ENCODE measurements at regions not wholly inside any gene's neighbourhood (a gene's known extent, or its start where the extent isn't known, plus 50 kb on each side); places are given as distances from the start of the nearest gene placed in this dataset.

DNA sequence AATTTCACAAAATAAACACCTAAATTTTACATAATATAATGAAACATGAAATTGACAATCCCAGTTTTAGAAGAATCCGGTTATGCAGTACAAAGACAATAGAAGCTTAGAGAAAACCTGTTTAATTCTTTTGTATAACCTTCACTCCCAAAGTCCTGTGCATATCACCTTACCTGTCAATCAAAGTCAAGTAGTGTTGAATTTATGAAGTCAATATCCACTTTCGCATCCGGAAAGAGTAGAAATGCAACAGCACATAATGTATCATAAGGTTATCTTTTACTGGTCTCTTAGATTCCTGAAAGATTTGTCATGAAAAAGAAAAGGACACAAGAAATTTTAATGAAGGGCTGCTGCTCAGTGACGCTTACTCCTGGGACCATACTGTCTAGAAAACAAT is 1112.6 kb downstream of the PCDH9 start:
- Histone ChIP-seq H3K79me2 (ENCODE audit: insufficient read depth, low read length) (no peaks in the 10 kb centered on the region), H3K4me3 (ENCODE audit: insufficient read depth, low read length) (no peak overlapping the region), H2AFZ (ENCODE audit: low read length) (no peak overlapping the region), H4K20me1 (ENCODE audit: insufficient read depth, low read length) (no peaks in the 10 kb centered on the region), H3K4me1 (ENCODE audit: insufficient read depth, low read length) (no peaks in the 10 kb centered on the region), H3K27ac (ENCODE audit: low read depth, low read length) (no peak overlapping the region), H3K4me2 (ENCODE audit: insufficient read depth, low read length) (no peak overlapping the region), H3K36me3 (ENCODE audit: insufficient read depth, low read length) (no peaks in the 10 kb centered on the region), H3K9me3 (ENCODE audit: low read depth, low read length) (no peaks in the 10 kb centered on the region), H3K27me3 (ENCODE audit: insufficient read depth, low read length) (no peaks in the 10 kb centered on the region)
- no peak for DNase-seq (ENCODE audit: insufficient read length, low spot score, missing footprints)
- TF ChIP-seq, protein P1, sequence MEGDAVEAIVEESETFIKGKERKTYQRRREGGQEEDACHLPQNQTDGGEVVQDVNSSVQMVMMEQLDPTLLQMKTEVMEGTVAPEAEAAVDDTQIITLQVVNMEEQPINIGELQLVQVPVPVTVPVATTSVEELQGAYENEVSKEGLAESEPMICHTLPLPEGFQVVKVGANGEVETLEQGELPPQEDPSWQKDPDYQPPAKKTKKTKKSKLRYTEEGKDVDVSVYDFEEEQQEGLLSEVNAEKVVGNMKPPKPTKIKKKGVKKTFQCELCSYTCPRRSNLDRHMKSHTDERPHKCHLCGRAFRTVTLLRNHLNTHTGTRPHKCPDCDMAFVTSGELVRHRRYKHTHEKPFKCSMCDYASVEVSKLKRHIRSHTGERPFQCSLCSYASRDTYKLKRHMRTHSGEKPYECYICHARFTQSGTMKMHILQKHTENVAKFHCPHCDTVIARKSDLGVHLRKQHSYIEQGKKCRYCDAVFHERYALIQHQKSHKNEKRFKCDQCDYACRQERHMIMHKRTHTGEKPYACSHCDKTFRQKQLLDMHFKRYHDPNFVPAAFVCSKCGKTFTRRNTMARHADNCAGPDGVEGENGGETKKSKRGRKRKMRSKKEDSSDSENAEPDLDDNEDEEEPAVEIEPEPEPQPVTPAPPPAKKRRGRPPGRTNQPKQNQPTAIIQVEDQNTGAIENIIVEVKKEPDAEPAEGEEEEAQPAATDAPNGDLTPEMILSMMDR (IDR thresholded peaks at IDR 0.05; ENCODE audit: extremely low read depth, low read depth, low read length), result no peak

DNA sequence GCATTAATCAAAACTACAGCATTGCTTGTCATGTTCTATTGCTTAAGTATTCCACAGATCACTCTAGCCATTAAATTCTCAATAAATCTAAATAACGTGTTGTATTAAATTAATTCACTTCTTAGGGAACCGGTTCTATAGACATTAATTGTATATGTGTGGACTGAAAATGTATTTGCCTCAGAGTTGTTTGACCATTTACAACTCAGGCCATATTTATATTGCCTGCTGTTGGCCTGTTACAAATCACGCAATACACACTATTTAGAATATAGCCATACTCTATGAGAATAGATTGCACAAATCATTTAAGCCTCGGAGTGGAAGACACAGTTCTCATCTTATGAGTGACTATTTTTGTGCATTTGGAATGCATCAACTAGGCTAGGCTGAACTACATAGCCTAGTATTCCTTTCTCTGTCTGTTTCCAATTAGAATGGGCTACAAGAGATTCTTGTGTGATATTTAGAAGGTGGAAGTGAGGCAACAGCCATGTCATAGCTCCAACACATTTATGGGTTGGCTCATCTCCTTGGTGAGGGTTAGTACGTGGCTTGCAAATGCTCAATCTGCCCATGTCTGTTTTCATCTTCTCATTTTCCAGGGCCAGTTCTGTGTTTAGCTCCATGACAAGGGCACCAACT is 1116.1 kb downstream of the PCDH9 start:
- no peaks in the 10 kb centered on the region for H3K27me3 ChIP-seq (ENCODE audit: insufficient read depth, low read length)
- H2AFZ ChIP-seq (ENCODE audit: low read length), result peak overlapping the region; percentile 28
- no peak for DNase-seq (ENCODE audit: insufficient read length, low spot score, missing footprints)

DNA sequence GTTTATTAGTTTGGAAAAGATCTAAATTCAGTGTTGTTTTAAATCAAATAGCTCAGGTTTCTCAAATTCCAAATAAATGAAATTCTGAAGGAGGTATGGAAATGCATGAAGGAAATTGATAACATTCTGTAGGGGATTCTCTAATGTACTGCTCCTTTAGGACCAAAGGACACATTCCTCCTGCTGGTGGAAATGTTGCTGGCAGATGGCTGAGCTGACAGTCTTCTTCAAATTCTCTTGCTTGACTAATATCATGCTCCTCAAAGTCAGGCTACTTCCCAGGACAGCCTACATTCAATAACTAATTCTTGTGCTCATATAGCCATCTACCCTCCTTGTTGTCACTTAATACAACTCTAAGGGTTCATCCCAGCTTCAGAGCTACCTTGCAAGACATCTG is 1118.5 kb downstream of the PCDH9 start:
- Histone ChIP-seq H3K4me1 (ENCODE audit: insufficient read depth, low read length) (no peaks in the 10 kb centered on the region), H3K4me2 (ENCODE audit: insufficient read depth, low read length) (no peak overlapping the region), H3K27ac (ENCODE audit: low read depth, low read length) (no peak overlapping the region), H3K79me2 (ENCODE audit: insufficient read depth, low read length) (no peaks in the 10 kb centered on the region), H3K27me3 (ENCODE audit: insufficient read depth, low read length) (no peaks in the 10 kb centered on the region), H4K20me1 (ENCODE audit: insufficient read depth, low read length) (no peaks in the 10 kb centered on the region), H2AFZ (ENCODE audit: low read length) (peak overlapping the region; percentile 73), H3K36me3 (ENCODE audit: insufficient read depth, low read length) (no peaks in the 10 kb centered on the region), H3K9me3 (ENCODE audit: low read depth, low read length) (no peaks in the 10 kb centered on the region), H3K4me3 (ENCODE audit: insufficient read depth, low read length) (no peak overlapping the region)
- no peak for DNase-seq (ENCODE audit: insufficient read length, low spot score, missing footprints)
- TF ChIP-seq, protein P1 (IDR thresholded peaks at IDR 0.05; ENCODE audit: extremely low read depth, low read depth, low read length), result no peak

More for the DNA sequence above, 1116.1 kb downstream of the PCDH9 start:
- Histone ChIP-seq H3K4me1 (ENCODE audit: insufficient read depth, low read length) (no peaks in the 10 kb centered on the region), H4K20me1 (ENCODE audit: insufficient read depth, low read length) (no peaks in the 10 kb centered on the region), H3K9me3 (ENCODE audit: low read depth, low read length) (no peaks in the 10 kb centered on the region), H3K27ac (ENCODE audit: low read depth, low read length) (no peak overlapping the region), H3K4me2 (ENCODE audit: insufficient read depth, low read length) (no peak overlapping the region), H3K4me3 (ENCODE audit: insufficient read depth, low read length) (no peak overlapping the region), H3K36me3 (ENCODE audit: insufficient read depth, low read length) (no peaks in the 10 kb centered on the region), H3K79me2 (ENCODE audit: insufficient read depth, low read length) (no peaks in the 10 kb centered on the region)
- TF ChIP-seq, protein P1 (IDR thresholded peaks at IDR 0.05; ENCODE audit: extremely low read depth, low read depth, low read length), result no peak

DNA sequence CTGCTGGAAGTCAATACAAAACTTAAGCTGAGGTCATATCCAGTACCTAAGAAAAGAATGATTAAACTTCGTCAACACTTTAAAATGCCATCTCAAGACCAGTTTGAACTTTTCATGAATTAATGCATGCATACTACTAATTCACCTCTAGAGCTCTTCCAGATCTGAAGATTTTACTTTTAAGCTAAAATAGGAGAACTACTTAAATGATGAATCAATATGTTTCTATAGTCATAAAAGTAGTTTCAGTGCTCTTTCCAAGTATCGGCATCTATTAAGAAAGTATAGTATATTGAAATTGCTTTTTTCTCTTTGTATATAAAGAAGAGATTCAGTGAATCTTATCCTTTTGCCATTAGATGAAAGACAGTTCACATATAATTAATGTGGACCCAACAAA is 1123.9 kb downstream of the PCDH9 start:
- H3K4me2 ChIP-seq (ENCODE audit: insufficient read depth, low read length), result no peak overlapping the region
- H3K79me2 ChIP-seq (ENCODE audit: insufficient read depth, low read length), result no peaks in the 10 kb centered on the region
- no peak overlapping the region for H2AFZ ChIP-seq (ENCODE audit: low read length)
- no peaks in the 10 kb centered on the region for H3K27me3 ChIP-seq (ENCODE audit: insufficient read depth, low read length)
- H3K36me3 ChIP-seq (ENCODE audit: insufficient read depth, low read length), result no peaks in the 10 kb centered on the region
- no peak for DNase-seq (ENCODE audit: insufficient read length, low spot score, missing footprints)
- no peaks in the 10 kb centered on the region for H3K4me1 ChIP-seq (ENCODE audit: insufficient read depth, low read length)
- TF ChIP-seq, protein P1 (IDR thresholded peaks at IDR 0.05; ENCODE audit: extremely low read depth, low read depth, low read length), result no peak
- H4K20me1 ChIP-seq (ENCODE audit: insufficient read depth, low read length), result no peaks in the 10 kb centered on the region
- H3K4me3 ChIP-seq (ENCODE audit: insufficient read depth, low read length), result no peak overlapping the region
- H3K9me3 ChIP-seq (ENCODE audit: low read depth, low read length), result no peaks in the 10 kb centered on the region
- no peak overlapping the region for H3K27ac ChIP-seq (ENCODE audit: low read depth, low read length)

Data from osteoblast (primary cell).